Fibroblast of lung (primary cell): ENCODE measurements at regions not wholly inside any gene's neighbourhood (a gene's known extent, or its start where the extent isn't known, plus 50 kb on each side); places are given as distances from the start of the nearest gene placed in this dataset.

Source experiments
- DNase-seq, 2 donors: peaks; one replicate each; pipeline versions ENCODE4 v3.0.0 to v3.0.0-alpha.2; 2010; ENCODE audit warnings: low read depth in 2 of 2
- H2AFZ ChIP-seq: 2 replicates; pipeline ENCODE4 v1.5.1; 2012; ENCODE audit warnings: low read length, control low read depth, inconsistent platforms
- H3K27ac ChIP-seq: 2 replicates; pipeline ENCODE4 v1.5.1; 2011; ENCODE audit warnings: low read length, control low read depth; ENCODE audit not compliant: insufficient read depth
- H3K27me3 ChIP-seq: 2 replicates; pipeline ENCODE4 v1.5.1; 2011; ENCODE audit warnings: mild to moderate bottlenecking, low read length; ENCODE audit not compliant: control insufficient read depth, insufficient read depth
- H3K36me3 ChIP-seq: 2 replicates; pipeline ENCODE4 v1.5.1; 2011; ENCODE audit warnings: low read length; ENCODE audit not compliant: control insufficient read depth, insufficient read depth
- H3K4me1 ChIP-seq: 2 replicates; pipeline ENCODE4 v1.5.1; 2011; ENCODE audit warnings: low read length; ENCODE audit not compliant: control insufficient read depth, insufficient read depth; ENCODE audit errors: extremely low read depth
- H3K4me2 ChIP-seq: 2 replicates; pipeline ENCODE4 v1.5.1; 2011; ENCODE audit warnings: low read length, control low read depth; ENCODE audit not compliant: insufficient read depth; ENCODE audit errors: extremely low read depth
- H3K4me3 ChIP-seq, 4 experiments: fragments of 200-600 bp in 1 of 4; sonication (generic) in 1 of 4; replicated peaks in 1 of 4; 2 replicates each; pipeline ENCODE4 v1.5.1; 2011 to 2016; ENCODE audit warnings: low read length in 4 of 4, low read depth in 3 of 4, mild to moderate bottlenecking in 3 of 4, control low read depth in 2 of 4, inconsistent platforms in 1 of 4, mixed read lengths in 1 of 4; ENCODE audit not compliant: insufficient read depth in 1 of 4; ENCODE audit errors: control extremely low read depth in 1 of 4
- H3K79me2 ChIP-seq: 2 replicates; pipeline ENCODE4 v1.5.1; 2012; ENCODE audit warnings: mild to moderate bottlenecking, low read length, inconsistent platforms; ENCODE audit not compliant: control insufficient read depth, insufficient read depth
- H3K9ac ChIP-seq: 2 replicates; pipeline ENCODE4 v1.5.1; 2011; ENCODE audit warnings: mild to moderate bottlenecking, low read length, control low read depth; ENCODE audit not compliant: insufficient read depth
- H3K9me3 ChIP-seq: 2 replicates; pipeline ENCODE4 v1.5.1; 2012; ENCODE audit warnings: low read depth, low read length; ENCODE audit not compliant: control insufficient read depth, insufficient read depth
- H4K20me1 ChIP-seq: 2 replicates; pipeline ENCODE4 v1.5.1; 2011; ENCODE audit warnings: low read length; ENCODE audit not compliant: control insufficient read depth, insufficient read depth; ENCODE audit errors: extremely low read depth
- EZH2 ChIP-seq: IDR thresholded peaks from 2 replicates; pipeline ENCODE4 v1.5.1; 2012; ENCODE audit warnings: low read length, control low read depth, mild to moderate bottlenecking; ENCODE audit errors: missing control alignments
- TF ChIP-seq, protein P1 (sequence below), 2 donors: IDR thresholded peaks in 1 of 2; conservative IDR thresholded peaks in 1 of 2; 1 replicate in 1 of 2; 2 replicates in 1 of 2; pipeline ENCODE4 v1.5.1; 2011 to 2012; ENCODE audit warnings: low read length in 2 of 2, control low read depth in 1 of 2, inconsistent platforms in 1 of 2, low read depth in 1 of 2, mild to moderate bottlenecking in 1 of 2

- no peak for TF ChIP-seq EZH2
- TF ChIP-seq, protein P1, sequence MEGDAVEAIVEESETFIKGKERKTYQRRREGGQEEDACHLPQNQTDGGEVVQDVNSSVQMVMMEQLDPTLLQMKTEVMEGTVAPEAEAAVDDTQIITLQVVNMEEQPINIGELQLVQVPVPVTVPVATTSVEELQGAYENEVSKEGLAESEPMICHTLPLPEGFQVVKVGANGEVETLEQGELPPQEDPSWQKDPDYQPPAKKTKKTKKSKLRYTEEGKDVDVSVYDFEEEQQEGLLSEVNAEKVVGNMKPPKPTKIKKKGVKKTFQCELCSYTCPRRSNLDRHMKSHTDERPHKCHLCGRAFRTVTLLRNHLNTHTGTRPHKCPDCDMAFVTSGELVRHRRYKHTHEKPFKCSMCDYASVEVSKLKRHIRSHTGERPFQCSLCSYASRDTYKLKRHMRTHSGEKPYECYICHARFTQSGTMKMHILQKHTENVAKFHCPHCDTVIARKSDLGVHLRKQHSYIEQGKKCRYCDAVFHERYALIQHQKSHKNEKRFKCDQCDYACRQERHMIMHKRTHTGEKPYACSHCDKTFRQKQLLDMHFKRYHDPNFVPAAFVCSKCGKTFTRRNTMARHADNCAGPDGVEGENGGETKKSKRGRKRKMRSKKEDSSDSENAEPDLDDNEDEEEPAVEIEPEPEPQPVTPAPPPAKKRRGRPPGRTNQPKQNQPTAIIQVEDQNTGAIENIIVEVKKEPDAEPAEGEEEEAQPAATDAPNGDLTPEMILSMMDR (conservative IDR thresholded peaks at IDR 0.05 in 1 of 2, IDR thresholded peaks at IDR 0.05 in 1 of 2; ENCODE audit: low read depth in 1 of 2, low read length in 2 of 2) = no peak
- Histone ChIP-seq H4K20me1 (no peaks in the 10 kb centered on the region), H3K36me3 (no peaks in the 10 kb centered on the region), H2AFZ (no peak overlapping the region), H3K9me3 (no peaks in the 10 kb centered on the region), H3K79me2 (no peaks in the 10 kb centered on the region), H3K4me2 (no peak overlapping the region), H3K27me3 (no peaks in the 10 kb centered on the region), H3K4me3 (no peak overlapping the region), H3K27ac (no peak overlapping the region), H3K9ac (no peak overlapping the region), H3K4me1 (no peaks in the 10 kb centered on the region)
- no peak for DNase-seq
These were observed 276.1 kb downstream of the INSC start for GRCh38 chr11:15390857-15391256.

- Histone ChIP-seq H3K9me3 (no peaks in the 10 kb centered on the region), H3K27me3 (no peaks in the 10 kb centered on the region), H2AFZ (no peak overlapping the region), H4K20me1 (no peaks in the 10 kb centered on the region), H3K4me1 (no peaks in the 10 kb centered on the region), H3K4me3 (no peak overlapping the region), H3K79me2 (no peaks in the 10 kb centered on the region), H3K36me3 (no peaks in the 10 kb centered on the region), H3K27ac (no peak overlapping the region), H3K9ac (no peak overlapping the region), H3K4me2 (no peak overlapping the region)
- DNase-seq = no peak
- TF ChIP-seq, protein P1 (conservative IDR thresholded peaks at IDR 0.05 in 1 of 2, IDR thresholded peaks at IDR 0.05 in 1 of 2; ENCODE audit: low read depth in 1 of 2, low read length in 2 of 2) = no peak
- no peak for TF ChIP-seq EZH2
These were observed 282.1 kb downstream of the INSC start for GRCh38 chr11:15396778-15397177.

DNA sequence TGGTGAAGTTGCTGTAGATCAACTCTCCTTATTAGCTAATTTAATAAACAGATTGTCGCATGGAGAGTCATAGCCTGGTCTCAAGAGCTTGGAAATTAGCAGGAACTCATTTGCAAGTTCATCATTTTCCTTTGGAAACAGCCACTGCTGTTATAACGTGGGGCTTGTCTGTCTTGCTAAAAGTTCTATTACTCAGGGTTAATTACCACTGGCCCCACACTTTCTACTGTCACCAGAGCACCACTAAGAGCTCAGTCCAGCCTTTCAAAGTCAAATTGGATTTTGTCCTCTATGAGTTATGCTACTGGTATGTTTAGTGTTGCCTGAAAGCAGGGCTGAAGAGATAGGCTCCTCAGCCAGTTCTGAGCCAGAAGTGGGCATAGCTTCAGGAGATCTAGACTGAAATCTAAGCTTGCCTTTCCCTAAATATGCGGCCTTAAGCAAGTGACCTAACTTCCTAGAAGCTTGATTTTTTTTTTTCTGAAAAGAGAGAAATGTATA lies 292.2 kb downstream of the INSC start:
- Histone ChIP-seq H3K79me2 (no peaks in the 10 kb centered on the region), H3K36me3 (no peaks in the 10 kb centered on the region), H3K27me3 (no peaks in the 10 kb centered on the region), H2AFZ (no peak overlapping the region), H3K27ac (no peak overlapping the region), H3K4me2 (no peak overlapping the region), H3K9me3 (no peaks in the 10 kb centered on the region), H3K9ac (no peak overlapping the region), H4K20me1 (no peaks in the 10 kb centered on the region), H3K4me3 (no peak overlapping the region), H3K4me1 (no peaks in the 10 kb centered on the region)
- no peak for DNase-seq
- TF ChIP-seq EZH2 = no peak
- TF ChIP-seq, protein P1 (conservative IDR thresholded peaks at IDR 0.05 in 1 of 2, IDR thresholded peaks at IDR 0.05 in 1 of 2; ENCODE audit: low read depth in 1 of 2, low read length in 2 of 2) = no peak
